ENCODE measurements at regions not wholly inside any gene's neighbourhood (a gene's known extent, or its start where the extent isn't known, plus 50 kb on each side); places are given as distances from the start of the nearest gene placed in this dataset.

DNA sequence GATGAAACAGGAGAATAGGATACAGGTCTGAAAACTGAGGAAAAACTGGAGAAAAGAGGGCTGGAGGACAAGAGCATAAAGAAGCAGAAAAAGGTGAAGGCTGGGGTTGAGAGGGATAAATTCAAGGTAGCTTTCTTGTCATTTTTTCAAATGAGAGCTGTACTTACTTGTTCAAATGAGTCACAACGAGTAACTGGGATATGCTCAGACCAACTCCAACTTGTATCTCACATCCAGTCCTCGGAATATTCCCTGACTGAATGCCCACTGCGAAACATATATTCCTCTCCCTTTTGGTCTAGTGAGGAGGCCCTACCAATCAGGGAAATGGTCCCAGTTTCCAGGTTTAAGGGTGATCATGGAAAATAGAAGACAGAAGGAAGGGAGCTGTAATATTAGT, 343.4 kb downstream of the HHIPL2 start:
- TF ChIP-seq, protein P1, sequence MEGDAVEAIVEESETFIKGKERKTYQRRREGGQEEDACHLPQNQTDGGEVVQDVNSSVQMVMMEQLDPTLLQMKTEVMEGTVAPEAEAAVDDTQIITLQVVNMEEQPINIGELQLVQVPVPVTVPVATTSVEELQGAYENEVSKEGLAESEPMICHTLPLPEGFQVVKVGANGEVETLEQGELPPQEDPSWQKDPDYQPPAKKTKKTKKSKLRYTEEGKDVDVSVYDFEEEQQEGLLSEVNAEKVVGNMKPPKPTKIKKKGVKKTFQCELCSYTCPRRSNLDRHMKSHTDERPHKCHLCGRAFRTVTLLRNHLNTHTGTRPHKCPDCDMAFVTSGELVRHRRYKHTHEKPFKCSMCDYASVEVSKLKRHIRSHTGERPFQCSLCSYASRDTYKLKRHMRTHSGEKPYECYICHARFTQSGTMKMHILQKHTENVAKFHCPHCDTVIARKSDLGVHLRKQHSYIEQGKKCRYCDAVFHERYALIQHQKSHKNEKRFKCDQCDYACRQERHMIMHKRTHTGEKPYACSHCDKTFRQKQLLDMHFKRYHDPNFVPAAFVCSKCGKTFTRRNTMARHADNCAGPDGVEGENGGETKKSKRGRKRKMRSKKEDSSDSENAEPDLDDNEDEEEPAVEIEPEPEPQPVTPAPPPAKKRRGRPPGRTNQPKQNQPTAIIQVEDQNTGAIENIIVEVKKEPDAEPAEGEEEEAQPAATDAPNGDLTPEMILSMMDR (IDR thresholded peaks at IDR 0.05) = no peak
- no peak for TF ChIP-seq POLR2A (IDR thresholded peaks at IDR 0.05)
- no peak for TF ChIP-seq POLR2AphosphoS5 (IDR thresholded peaks at IDR 0.05)
- no peak for TF ChIP-seq EP300 (IDR thresholded peaks at IDR 0.05; ENCODE audit: low read depth)
